ENCODE measurements at regions not wholly inside any gene's neighbourhood (a gene's known extent, or its start where the extent isn't known, plus 50 kb on each side); places are given as distances from the start of the nearest gene placed in this dataset.

DNA sequence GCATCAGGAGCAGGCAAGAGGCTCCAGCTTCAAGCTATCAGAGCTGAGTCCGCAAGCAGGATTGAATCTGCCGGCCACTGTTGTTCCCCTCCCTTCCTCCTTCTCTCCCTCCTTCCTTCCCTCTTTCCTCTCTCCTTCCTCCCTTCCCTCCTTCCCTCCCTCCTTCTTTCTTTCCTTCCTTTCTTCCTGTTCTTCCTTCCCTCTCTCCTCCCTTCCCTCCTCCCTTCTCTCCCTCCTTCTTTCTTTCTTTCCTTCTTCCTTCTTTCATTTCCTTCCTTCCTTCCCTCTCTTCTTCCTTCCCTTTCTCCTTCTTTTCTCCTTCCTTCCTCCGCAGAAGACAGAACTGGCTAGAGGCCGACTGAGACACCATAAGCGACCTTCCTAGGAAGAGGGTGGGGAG, 534.0 kb downstream of the NPHP4 start:
- TF ChIP-seq, protein P1, sequence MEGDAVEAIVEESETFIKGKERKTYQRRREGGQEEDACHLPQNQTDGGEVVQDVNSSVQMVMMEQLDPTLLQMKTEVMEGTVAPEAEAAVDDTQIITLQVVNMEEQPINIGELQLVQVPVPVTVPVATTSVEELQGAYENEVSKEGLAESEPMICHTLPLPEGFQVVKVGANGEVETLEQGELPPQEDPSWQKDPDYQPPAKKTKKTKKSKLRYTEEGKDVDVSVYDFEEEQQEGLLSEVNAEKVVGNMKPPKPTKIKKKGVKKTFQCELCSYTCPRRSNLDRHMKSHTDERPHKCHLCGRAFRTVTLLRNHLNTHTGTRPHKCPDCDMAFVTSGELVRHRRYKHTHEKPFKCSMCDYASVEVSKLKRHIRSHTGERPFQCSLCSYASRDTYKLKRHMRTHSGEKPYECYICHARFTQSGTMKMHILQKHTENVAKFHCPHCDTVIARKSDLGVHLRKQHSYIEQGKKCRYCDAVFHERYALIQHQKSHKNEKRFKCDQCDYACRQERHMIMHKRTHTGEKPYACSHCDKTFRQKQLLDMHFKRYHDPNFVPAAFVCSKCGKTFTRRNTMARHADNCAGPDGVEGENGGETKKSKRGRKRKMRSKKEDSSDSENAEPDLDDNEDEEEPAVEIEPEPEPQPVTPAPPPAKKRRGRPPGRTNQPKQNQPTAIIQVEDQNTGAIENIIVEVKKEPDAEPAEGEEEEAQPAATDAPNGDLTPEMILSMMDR (IDR thresholded peaks at IDR 0.05; ENCODE audit: control insufficient read depth, insufficient read depth, low read depth, low read length, missing control alignments) = no peak
- H3K4me3 ChIP-seq (ENCODE audit: control insufficient read depth, low read depth, low read length) = no peak overlapping the region
- DNase-seq (ENCODE audit: low read depth) = no peak

DNA sequence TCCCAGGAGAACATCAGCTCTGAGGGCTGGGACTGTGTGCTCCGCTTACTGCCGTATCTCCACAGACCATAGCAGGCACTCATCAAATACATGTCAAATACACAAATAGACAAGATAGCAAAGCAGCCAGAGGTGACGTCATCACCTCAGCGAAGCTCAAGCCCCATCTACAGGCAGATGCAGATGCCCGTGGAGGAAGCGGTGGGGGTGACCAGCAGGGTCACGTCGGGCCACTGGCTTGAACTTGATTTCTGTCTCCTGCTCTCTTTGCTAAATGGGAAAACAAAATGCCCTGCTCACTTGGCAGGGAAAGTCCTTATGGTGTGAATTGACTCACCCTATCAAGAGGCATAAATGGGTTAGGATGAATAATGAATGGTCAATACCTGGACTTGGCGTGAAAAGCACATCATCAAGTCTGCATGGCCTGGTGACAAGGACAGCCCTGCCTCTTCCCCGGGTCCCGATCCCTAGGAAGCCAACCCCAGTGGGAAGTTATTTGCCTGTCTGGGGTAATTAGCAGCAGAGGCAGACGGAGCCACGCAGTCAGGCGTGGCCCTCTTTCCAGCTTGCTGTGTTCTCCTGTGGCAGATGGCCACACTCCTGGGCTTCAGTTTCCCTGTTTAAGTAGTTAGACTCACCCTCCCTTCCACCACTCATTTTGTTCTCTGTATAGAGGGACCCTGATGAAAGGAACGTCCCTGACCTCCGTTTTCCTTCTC, 536.0 kb downstream of the NPHP4 start:
- no peak for DNase-seq (ENCODE audit: low read depth)
- no peak overlapping the region for H3K4me3 ChIP-seq (ENCODE audit: control insufficient read depth, low read depth, low read length)
- TF ChIP-seq, protein P1 (IDR thresholded peaks at IDR 0.05; ENCODE audit: control insufficient read depth, insufficient read depth, low read depth, low read length, missing control alignments) = no peak

DNA sequence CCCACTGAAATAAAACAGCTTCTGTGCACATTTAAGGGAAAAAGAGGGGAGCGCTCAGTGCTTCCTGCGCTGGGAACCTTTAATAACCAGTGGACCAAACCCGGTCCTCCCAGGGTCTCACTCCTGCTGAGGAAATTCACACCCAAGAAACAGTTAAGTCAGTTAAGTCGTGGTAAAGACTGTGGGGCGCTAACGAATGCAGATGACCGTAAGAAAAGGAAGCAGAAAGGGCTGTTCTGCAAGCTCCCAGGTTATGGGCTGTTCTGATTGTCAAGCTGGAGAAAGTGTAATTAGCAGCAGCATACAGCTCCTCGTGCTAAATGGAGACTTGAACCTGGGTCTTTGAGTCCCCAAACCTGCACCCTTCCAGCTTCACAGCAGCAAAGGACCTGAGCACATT, 536.6 kb downstream of the NPHP4 start:
- DNase-seq (ENCODE audit: low read depth) = no peak

DNA sequence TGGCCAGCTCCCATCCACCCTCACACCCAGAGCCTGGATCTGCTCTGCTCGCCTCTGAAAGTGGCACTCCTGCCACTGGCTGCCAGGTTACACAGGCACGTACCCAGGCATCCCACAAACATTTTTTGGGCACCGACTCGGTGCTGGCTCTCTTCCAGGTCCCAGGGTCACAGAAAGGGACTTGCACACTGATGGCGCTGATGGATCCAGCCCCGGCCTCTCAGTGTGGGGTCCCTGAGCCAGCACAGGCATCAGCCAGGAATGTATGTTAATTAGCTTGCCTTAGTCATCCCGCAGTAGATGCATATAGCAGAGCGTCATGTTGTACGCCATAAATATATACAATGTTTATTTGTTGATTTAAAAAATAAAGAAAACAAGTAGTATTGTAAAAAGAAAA, 537.2 kb downstream of the NPHP4 start:
- no peak overlapping the region for H3K4me3 ChIP-seq (ENCODE audit: control insufficient read depth, low read depth, low read length)
- no peak for DNase-seq (ENCODE audit: low read depth)
- TF ChIP-seq, protein P1 (IDR thresholded peaks at IDR 0.05; ENCODE audit: control insufficient read depth, insufficient read depth, low read depth, low read length, missing control alignments) = no peak

More for the DNA sequence above, 536.6 kb downstream of the NPHP4 start:
- H3K4me3 ChIP-seq (ENCODE audit: control insufficient read depth, low read depth, low read length) = no peak overlapping the region
- TF ChIP-seq, protein P1 (IDR thresholded peaks at IDR 0.05; ENCODE audit: control insufficient read depth, insufficient read depth, low read depth, low read length, missing control alignments) = no peak

DNA sequence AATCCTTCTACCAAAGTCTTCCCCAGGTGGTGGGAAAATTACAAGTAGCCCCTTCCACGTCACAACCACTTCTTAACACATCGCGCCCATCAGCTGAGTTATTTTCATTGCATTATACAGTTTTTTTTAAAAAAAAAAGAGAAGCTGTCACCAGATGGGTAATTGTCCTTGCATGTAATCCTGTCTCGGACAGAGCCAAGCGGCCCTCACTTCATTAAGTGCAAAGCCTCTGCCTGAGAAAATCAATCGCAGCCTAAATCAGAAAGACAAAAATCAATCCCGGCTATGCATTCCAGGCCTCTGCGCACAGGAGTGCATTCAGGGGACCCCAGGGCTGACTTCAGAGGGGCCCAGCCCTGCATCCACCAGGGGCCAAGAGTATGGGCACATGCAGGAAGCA, 538.9 kb downstream of the NPHP4 start:
- no peak for DNase-seq (ENCODE audit: low read depth)
- no peak overlapping the region for H3K4me3 ChIP-seq (ENCODE audit: control insufficient read depth, low read depth, low read length)
- TF ChIP-seq, protein P1 (IDR thresholded peaks at IDR 0.05; ENCODE audit: control insufficient read depth, insufficient read depth, low read depth, low read length, missing control alignments) = no peak

DNA sequence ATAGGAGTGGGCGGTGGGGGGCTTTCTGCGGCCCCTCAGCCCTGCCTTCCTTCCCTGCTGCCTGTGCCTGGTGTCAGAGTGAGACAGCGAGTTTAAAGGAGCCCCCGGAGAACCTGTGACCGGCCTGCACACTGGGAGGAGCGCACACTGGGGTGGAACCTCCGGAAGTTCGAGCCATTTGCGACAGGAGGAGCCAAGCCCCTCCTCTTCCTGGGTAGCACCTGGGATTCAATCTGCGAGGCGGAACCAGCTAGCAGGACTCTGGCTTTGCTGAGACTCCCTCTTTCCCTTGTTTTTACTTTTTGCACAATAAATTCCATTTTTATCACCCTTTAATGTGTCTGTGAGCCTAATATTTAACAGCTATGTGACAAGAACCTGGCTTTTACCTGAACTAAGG, 540.6 kb downstream of the NPHP4 start:
- no peak overlapping the region for H3K4me3 ChIP-seq (ENCODE audit: control insufficient read depth, low read depth, low read length)
- TF ChIP-seq, protein P1 (IDR thresholded peaks at IDR 0.05; ENCODE audit: control insufficient read depth, insufficient read depth, low read depth, low read length, missing control alignments) = no peak
- DNase-seq (ENCODE audit: low read depth) = no peak
